ENCODE measurements at regions not wholly inside any gene's neighbourhood (a gene's known extent, or its start where the extent isn't known, plus 50 kb on each side); places are given as distances from the start of the nearest gene placed in this dataset.

DNA sequence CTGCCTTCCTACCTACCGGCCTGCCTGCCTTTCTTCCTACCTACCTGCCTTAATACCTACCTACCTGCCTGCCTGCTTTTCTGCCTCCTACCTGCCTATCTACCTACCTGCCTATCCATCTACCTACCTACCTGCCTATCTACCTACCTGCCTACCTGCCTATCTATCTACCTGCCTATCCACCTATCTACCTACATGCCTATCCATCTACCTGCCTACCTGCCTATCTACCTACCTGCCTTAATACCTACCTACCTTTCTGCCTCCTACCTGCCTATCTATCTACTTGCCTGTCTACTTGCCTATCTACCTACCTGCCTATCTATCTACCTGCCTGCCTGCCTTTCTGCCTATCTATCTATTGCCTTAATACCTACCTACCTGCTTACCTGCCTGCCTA, 383.8 kb upstream of the PSMD7 start:
- Histone ChIP-seq H2BK20ac (ENCODE audit: low read length) (no peak overlapping the region), H3K23ac (ENCODE audit: insufficient read length) (no peak overlapping the region), H3K18ac (ENCODE audit: extremely low read depth, low read length) (no peak overlapping the region), H2BK120ac (replicated peaks; ENCODE audit: low read depth, low read length) (no peak overlapping the region), H3K79me2 (ENCODE audit: control insufficient read depth in 1 of 2, insufficient read depth in 2 of 2, low read length in 2 of 2) (no peaks in the 10 kb centered on the region), H2BK15ac (ENCODE audit: low read length) (no peak overlapping the region), H4K91ac (replicated peaks; ENCODE audit: insufficient read length, low read length) (no peak overlapping the region), H3K23me2 (ENCODE audit: low read depth, low read length) (peaks cover 6% of the 10 kb centered on the region; the same call in 1 of the 2 replicates), H3K4ac (replicated peaks; ENCODE audit: insufficient read length, low read depth, low read length) (no peak overlapping the region), H3K56ac (replicated peaks; ENCODE audit: insufficient read length, low read depth, low read length) (no peak overlapping the region), H3K36me3 (ENCODE audit: control insufficient read depth in 2 of 4, insufficient read depth in 4 of 4, low read length in 3 of 4) (no peaks in the 10 kb centered on the region), H3K4me2 (ENCODE audit: insufficient read depth in 1 of 2, low read depth in 2 of 2, low read length in 2 of 2) (no peak overlapping the region), H3K79me1 (ENCODE audit: low read depth, low read length) (no peaks in the 10 kb centered on the region), H3K27me3 (replicated peaks in 1 of 4; ENCODE audit: control insufficient read depth in 3 of 4, extremely low read depth in 1 of 4, insufficient read depth in 3 of 4, low read length in 3 of 4) (no peaks in the 10 kb centered on the region), H3K4me3 (ENCODE audit: extremely low read depth in 1 of 4, insufficient read depth in 2 of 4, low read depth in 3 of 4, low read length in 4 of 4) (no peak overlapping the region), H3K9ac (replicated peaks in 1 of 4; ENCODE audit: extremely low read depth in 1 of 4, low read depth in 3 of 4, low read length in 3 of 4) (no peak overlapping the region), H3K14ac (ENCODE audit: insufficient read length) (no peak overlapping the region), H3K4me1 (replicated peaks in 1 of 4; ENCODE audit: control insufficient read depth in 3 of 4, insufficient read depth in 4 of 4, low read length in 3 of 4) (peaks cover 0 to 10% (median 4%) of the 10 kb centered on the region in 4 experiments; a peak in 4 of 7 replicates), H4K5ac (ENCODE audit: insufficient read length, low read depth, low read length) (no peak overlapping the region), H2AK5ac (ENCODE audit: low read depth, low read length) (0 out of 2 replicates have a peak overlapping the region, but pooled peaks have one; percentile 69), H2BK5ac (ENCODE audit: low read depth, low read length) (no peak overlapping the region), H4K8ac (ENCODE audit: extremely low read depth, insufficient read depth, low read length) (no peak overlapping the region), H3K9me3 (ENCODE audit: insufficient read depth in 2 of 2, low read depth in 1 of 2, low read length in 1 of 2) (no peaks in the 10 kb centered on the region), H2AFZ (ENCODE audit: low read length) (no peak overlapping the region), H4K20me1 (replicated peaks in 1 of 2; ENCODE audit: control insufficient read depth in 1 of 2, insufficient read depth in 2 of 2, low read length in 2 of 2) (no peaks in the 10 kb centered on the region), H2BK12ac (ENCODE audit: low read depth, low read length) (no peak overlapping the region), H3K27ac (ENCODE audit: low read depth, low read length) (no peak overlapping the region)
- DNase-seq (ENCODE audit: low read depth in 1 of 2, low spot score in 2 of 2) (no peak), FAIRE-seq (no peak)
- TF ChIP-seq POLR2AphosphoS5 (IDR thresholded peaks at IDR 0.05; ENCODE audit: low read depth, low read length) (no peak), GABPA (IDR thresholded peaks at IDR 0.05; ENCODE audit: borderline replicate concordance, insufficient read depth, low read length) (no peak), NRF1 (IDR thresholded peaks at IDR 0.05; ENCODE audit: low read depth, low read length) (no peak), TAF1 (IDR thresholded peaks at IDR 0.05; ENCODE audit: low read depth, low read length) (no peak), POLR2A (IDR thresholded peaks at IDR 0.05; ENCODE audit: control extremely low read depth in 1 of 2, low read depth in 2 of 2, low read length in 2 of 2) (no peak), CBX5 (IDR thresholded peaks at IDR 0.05; ENCODE audit: low read depth, low read length) (no peak), CEBPB (IDR thresholded peaks at IDR 0.05; ENCODE audit: low read depth, low read length) (no peak), HDAC2 (IDR thresholded peaks at IDR 0.05; ENCODE audit: borderline replicate concordance in 1 of 2, low read depth in 2 of 2, low read length in 2 of 2) (no peak), CHD1 (IDR thresholded peaks at IDR 0.05; ENCODE audit: low read depth, low read length) (no peak), CTBP2 (IDR thresholded peaks at IDR 0.05; ENCODE audit: borderline replicate concordance, insufficient read depth, insufficient read length, low read length) (no peak), RXRA (IDR thresholded peaks at IDR 0.05; ENCODE audit: insufficient read depth, low read depth, low read length) (no peak)
- TF ChIP-seq, protein P1, sequence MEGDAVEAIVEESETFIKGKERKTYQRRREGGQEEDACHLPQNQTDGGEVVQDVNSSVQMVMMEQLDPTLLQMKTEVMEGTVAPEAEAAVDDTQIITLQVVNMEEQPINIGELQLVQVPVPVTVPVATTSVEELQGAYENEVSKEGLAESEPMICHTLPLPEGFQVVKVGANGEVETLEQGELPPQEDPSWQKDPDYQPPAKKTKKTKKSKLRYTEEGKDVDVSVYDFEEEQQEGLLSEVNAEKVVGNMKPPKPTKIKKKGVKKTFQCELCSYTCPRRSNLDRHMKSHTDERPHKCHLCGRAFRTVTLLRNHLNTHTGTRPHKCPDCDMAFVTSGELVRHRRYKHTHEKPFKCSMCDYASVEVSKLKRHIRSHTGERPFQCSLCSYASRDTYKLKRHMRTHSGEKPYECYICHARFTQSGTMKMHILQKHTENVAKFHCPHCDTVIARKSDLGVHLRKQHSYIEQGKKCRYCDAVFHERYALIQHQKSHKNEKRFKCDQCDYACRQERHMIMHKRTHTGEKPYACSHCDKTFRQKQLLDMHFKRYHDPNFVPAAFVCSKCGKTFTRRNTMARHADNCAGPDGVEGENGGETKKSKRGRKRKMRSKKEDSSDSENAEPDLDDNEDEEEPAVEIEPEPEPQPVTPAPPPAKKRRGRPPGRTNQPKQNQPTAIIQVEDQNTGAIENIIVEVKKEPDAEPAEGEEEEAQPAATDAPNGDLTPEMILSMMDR (IDR thresholded peaks at IDR 0.05; ENCODE audit: control extremely low read depth in 1 of 3, insufficient read depth in 1 of 3, low read depth in 1 of 3, low read length in 3 of 3) = no peak
- ChIA-PET POLR2A (ENCODE audit: partially characterized antibody) (no interaction called here), CTCF (ENCODE audit: partially characterized antibody) (no interaction called here)
- WGBS, 2 experiments (ENCODE audit: extremely low coverage in 1 of 2, insufficient coverage in 1 of 2, insufficient read length in 1 of 2, insufficient replicate concordance in 2 of 2, low coverage in 1 of 2, low lambda C conversion rate in 2 of 2, missing lambda C conversion rate in 1 of 2) = 87% methylated on average over 1 of the region's 1 CpG; no CpG with 5 or more reads in 1 of the 2 experiments

All from H1 (cell line).